Activated gamma-delta T cell treated with anti-CD3 and anti-CD28 coated beads, Interleukin-2, amount 50 U/mL, for 16 hours (primary cell): ENCODE measurements at regions not wholly inside any gene's neighbourhood (a gene's known extent, or its start where the extent isn't known, plus 50 kb on each side); places are given as distances from the start of the nearest gene placed in this dataset.

Experiments used
- DNase-seq: peaks from one replicate; pipeline ENCODE4 v3.0.0-alpha.2; 2020; ENCODE audit warnings: low read depth

- DNase-seq, result no peak
Observed at GRCh38 chr9:108094676-108094993, 605.1 kb upstream of the KLF4 start.

- no peak for DNase-seq
Observed at GRCh38 chr9:108093773-108094675, 604.5 kb upstream of the KLF4 start.

- no peak for DNase-seq
Observed at GRCh38 chr9:108088916-108089315, 599.3 kb upstream of the KLF4 start.

GRCh38 chr9:108087781-108088180 lies 598.2 kb upstream of the KLF4 start:
- DNase-seq, result no peak

GRCh38 chr9:108086624-108087023 lies 597.1 kb upstream of the KLF4 start:
- DNase-seq, result no peak

- no peak for DNase-seq
Observed at GRCh38 chr9:108085294-108085693, 595.7 kb upstream of the KLF4 start.

- no peak for DNase-seq
Observed at GRCh38 chr9:108083796-108084352, 594.3 kb upstream of the KLF4 start.

GRCh38 chr9:108083160-108083750 lies 593.7 kb upstream of the KLF4 start:
- DNase-seq, result no peak

- no peak for DNase-seq
Observed at GRCh38 chr9:108081112-108081511, 591.5 kb upstream of the KLF4 start.

- DNase-seq, result no peak
Observed at GRCh38 chr9:108080285-108080684, 590.7 kb upstream of the KLF4 start.

- DNase-seq, result no peak
Observed at GRCh38 chr9:108078811-108079210, 589.2 kb upstream of the KLF4 start.

GRCh38 chr9:108078375-108078774 lies 588.8 kb upstream of the KLF4 start:
- DNase-seq, result no peak

GRCh38 chr9:108077556-108077955 lies 588.0 kb upstream of the KLF4 start:
- DNase-seq, result no peak

- DNase-seq, result no peak
Observed at GRCh38 chr9:108074900-108075299, 585.3 kb upstream of the KLF4 start.

- DNase-seq, result no peak
Observed at GRCh38 chr9:108073823-108074222, 584.3 kb upstream of the KLF4 start.

- no peak for DNase-seq
Observed at GRCh38 chr9:108072740-108073139, 583.2 kb upstream of the KLF4 start.

GRCh38 chr9:108070861-108071260 lies 581.3 kb upstream of the KLF4 start:
- no peak for DNase-seq

GRCh38 chr9:108069991-108070390 lies 580.4 kb upstream of the KLF4 start:
- no peak for DNase-seq

- no peak for DNase-seq
Observed at GRCh38 chr9:108062680-108063079, 573.1 kb upstream of the KLF4 start.

- DNase-seq, result no peak
Observed at GRCh38 chr9:108060175-108060574, 570.6 kb upstream of the KLF4 start.

- DNase-seq, result no peak
Observed at GRCh38 chr9:108058135-108058814, 568.7 kb upstream of the KLF4 start.

- DNase-seq, result no peak
Observed at GRCh38 chr9:108057421-108058134, 568.0 kb upstream of the KLF4 start.
